HG03196 (cell line): ENCODE measurements at regions not wholly inside any gene's neighbourhood (a gene's known extent, or its start where the extent isn't known, plus 50 kb on each side); places are given as distances from the start of the nearest gene placed in this dataset.

Experiments
- ATAC-seq: cut with Tn5 transposase; IDR thresholded peaks from one replicate; pipeline ENCODE4 v1.9.1; 2021; ENCODE audit not compliant: unreplicated experiment

DNA sequence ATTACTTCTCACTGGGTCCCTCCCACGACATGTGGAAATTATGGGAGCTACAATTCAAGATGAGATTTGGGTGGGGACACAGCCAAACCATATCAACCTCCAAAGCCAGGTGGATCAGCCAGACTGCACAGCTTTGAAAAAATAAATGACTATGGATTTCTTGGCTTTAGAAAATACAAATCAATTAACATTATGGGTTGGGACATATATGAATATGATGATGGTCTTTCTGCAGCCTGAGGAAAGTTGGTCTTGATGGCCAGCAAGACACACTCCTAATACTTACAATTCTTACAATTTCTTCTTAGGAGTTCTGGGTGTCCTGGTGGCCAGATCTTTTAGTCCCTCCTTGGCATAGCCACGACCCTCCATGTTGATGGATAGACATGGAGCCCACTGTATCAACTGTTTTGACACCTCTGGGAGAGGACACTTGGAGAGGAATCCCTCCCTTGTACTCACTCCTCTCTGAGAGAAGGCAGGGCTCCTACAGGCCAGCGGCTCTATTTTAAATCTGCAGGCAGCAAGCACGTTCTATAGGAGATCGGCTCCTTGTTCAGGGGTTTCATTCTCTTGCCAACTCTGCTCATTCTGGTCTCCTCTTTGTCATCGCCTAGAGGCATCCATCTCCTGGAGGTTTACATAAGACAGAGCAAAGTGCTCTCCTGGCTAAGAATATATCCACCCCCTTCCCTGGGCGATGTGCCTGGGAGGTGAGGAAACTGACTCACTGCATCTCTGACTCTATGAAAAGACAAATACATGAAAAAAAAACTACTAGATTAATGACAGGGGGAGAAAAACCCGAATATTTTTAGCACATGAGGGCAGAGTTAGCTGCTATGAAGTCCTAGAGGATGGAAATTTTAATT is 145.9 kb downstream of the CARTPT start:
- ATAC-seq: no peak

- ATAC-seq: no peak
Observed at GRCh38 chr5:71865665-71866320, 146.7 kb downstream of the CARTPT start.

DNA sequence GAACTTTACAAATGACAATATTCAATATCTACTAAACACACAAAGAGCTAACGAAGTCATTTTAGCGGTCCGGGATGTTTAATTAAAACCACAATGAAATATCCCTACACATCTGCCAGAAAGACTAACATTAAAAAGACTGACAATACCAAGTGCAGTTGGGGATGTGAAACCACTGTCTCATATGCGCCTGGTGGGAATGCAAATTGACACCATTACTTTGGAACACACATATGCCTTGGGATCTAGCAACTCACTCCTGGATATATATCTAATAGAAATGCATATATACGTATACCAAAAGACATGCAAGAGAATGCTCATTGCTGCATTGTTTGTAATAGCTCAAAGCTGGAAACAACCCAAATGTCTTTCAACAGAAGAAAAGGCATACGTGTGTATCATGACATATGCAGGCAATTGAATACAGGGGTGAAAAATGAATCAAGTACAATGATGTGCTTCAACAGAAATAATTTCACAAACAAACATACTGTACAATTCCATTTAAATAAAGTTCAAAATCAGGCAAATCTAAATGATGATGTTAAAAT is 153.3 kb downstream of the CARTPT start:
- no peak for ATAC-seq

GRCh38 chr5:71873191-71873591 is 154.1 kb downstream of the CARTPT start:
- ATAC-seq: no peak

- ATAC-seq: no peak
Observed at GRCh38 chr5:71874521-71874920, 155.4 kb downstream of the CARTPT start.

- ATAC-seq: no peak
Observed at GRCh38 chr5:71877511-71877910, 158.4 kb downstream of the CARTPT start.

DNA sequence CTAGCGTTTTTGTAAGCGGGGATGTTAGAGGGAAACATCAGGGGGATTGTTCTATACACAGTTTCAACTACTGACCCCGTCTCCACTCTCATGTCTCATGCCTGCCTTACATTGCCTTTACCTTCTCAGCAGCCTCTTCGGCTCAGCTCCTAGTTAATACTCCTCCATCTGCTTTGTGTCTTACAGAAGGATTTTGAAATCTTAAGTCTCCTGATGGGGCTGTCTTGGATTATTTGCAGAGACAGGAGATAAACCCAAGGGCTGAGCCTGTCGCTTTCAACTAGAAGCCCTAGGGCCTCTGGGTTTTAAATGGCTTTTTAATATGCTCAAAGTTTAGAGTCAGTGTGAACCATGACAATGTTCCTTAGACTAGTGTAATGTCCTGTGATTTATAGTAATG is 161.5 kb downstream of the CARTPT start:
- no peak for ATAC-seq

DNA sequence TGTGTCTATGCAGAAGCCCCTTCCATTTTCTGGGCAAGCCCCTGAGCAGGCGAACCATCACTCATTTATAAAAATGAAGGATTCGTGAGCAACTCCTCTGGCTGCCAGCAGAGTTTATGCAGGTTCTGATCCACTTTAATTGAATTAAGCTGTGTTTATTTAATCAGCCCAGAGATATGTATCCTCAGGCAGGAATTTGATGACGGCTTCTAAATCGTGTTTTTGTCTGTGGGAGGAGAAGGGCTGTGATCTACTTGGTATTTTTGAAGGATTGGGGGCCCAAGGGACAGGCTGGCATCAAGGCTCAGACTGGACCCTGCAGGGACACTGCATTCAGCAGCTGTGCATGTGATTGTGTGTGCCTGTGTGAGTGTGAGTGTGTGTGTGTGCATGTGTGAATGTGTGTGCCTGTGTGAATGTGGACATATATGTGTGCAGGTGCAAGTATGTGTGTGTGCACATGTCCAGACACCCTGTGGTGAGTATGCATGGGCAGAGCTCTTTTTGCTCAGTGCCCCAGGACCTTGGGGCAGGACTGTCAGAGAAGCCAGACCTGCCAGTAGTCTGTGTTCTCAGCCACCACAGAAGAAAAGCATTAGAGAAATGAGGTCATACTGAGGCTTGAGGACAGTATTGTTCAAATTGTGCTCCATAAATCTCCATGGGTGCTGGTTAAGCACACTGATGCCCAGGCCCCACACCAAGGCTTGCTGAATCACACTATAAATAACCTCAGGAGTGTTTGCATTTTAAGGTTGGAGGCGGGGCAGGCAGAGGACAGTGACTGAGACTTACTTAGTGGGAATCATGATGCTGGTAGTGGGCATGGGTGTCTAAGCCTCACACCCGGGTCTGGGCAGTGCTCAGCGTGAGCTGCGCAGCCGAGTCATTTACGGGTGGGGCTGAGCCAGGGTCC is 164.0 kb downstream of the CARTPT start:
- no peak for ATAC-seq

DNA sequence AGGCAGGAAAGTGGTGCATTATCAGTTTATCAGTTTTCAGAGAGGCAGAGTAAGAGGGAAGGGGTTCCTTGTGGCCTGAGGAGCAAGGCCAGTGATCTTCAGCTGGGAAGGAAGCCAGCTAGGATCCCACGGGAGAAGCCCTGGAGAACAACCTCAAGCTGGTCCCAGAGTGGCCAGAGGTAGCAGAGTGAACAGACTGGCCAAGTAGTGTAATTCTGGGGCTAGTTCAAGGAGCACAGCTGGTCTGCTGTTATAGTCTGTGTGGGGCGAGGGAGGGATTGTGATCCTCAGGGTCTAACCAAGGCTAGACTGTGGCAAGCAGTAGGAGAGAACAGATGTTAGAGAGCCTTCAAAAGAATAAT is 164.6 kb downstream of the CARTPT start:
- no peak for ATAC-seq

DNA sequence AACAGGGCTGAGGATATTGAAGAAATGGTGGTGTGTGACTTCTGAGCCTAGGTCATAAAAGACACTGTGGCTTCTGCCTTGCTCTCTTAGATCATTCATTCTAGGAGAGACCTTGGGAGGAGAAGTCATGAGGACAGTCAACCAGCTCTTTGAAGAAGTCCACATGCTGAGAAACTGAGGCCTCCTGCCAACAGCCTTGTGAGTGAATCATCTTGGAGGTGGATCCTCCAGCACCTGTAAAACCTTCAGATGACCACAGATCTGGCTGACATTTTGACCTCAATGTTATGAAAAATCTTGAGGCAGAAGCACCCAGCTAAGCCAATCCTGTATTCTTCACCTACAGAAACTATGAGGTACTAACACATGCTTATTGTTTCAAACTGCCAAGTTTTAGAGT is 165.9 kb downstream of the CARTPT start:
- no peak for ATAC-seq

GRCh38 chr5:71886406-71886805 is 167.3 kb downstream of the CARTPT start:
- no peak for ATAC-seq

DNA sequence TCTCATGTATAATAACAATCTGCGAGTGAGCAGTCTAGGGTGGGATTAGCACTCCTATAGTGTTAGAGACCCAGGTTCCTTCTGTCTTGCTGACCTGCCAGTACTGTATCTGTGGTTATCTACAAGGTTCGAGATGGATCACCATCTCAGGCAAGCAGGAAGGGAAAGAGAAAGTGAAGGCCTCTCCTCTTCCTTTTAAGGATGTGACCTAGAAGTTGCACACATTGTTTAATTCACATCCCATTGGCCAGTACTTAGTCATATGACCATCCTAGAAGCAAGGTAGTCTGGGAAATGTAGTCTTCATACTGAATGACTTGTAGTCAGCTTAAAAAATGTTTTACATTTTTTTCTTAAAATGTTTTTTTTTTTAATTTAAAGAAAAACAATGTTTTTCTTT is 168.6 kb downstream of the CARTPT start:
- ATAC-seq: peak; percentile 92

GRCh38 chr5:71891406-71891805 is 172.3 kb downstream of the CARTPT start:
- ATAC-seq: no peak

DNA sequence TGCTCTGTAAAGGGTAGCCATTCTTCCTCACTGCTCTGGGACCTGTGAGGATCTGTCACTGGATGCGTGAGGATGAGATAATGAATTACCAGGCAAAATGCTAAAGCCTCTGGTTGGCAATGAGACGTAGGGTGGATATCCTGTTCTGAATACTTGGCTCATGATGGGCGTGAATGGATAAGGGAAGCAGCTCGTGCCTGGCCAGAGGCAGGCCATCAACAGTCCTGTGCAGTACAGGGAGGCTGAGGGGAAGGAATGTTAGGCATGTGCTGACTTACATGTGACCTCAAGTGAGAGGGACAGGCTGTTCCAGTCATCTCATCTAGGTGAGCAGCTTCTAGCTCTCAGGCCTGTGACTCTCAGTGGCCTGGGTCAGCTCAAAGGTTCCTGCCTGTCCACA is 172.8 kb downstream of the CARTPT start:
- no peak for ATAC-seq

GRCh38 chr5:71892641-71893365 is 173.7 kb downstream of the CARTPT start:
- ATAC-seq: no peak

- ATAC-seq: no peak
Observed at GRCh38 chr5:71893451-71893850, 174.4 kb downstream of the CARTPT start.

DNA sequence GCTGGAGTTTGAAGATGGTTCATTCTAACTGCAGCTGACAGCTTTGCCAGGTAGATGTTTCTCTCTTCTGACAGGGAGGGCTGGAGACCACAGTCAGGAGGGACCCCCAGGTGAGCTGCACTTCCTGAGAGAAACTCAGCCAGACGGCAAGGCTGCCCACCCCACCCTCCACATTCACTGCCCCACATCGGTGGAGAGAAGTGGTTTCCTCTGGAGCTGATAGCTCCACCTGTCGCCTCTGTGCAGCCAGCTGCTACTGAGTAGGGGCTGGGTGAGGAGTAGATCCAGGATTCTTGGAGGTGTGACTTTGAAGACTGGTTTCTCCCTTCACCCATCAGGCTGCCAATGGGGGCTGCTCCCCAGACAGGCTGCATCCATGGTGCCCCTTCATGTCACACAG is 175.0 kb downstream of the CARTPT start:
- no peak for ATAC-seq

DNA sequence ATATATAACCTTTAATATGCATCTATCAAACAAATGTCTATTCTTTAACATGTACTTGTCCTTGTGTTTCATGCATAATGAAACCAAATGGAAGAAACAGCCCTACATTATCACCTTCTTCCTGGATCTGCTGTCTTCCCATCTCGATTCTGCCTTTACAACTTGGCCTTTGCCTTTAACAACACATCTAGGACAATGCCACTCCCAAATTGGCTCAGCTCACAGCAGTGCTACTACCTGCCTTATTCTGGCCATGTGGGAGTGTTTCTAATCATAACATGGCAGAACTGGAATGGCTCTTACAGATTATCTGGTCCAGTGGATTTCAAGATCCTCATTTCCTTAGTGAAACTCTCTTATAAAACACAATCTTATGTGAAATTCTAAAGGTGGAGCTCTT is 176.5 kb downstream of the CARTPT start:
- no peak for ATAC-seq

- no peak for ATAC-seq
Observed at GRCh38 chr5:71899865-71900342, 180.8 kb downstream of the CARTPT start.

DNA sequence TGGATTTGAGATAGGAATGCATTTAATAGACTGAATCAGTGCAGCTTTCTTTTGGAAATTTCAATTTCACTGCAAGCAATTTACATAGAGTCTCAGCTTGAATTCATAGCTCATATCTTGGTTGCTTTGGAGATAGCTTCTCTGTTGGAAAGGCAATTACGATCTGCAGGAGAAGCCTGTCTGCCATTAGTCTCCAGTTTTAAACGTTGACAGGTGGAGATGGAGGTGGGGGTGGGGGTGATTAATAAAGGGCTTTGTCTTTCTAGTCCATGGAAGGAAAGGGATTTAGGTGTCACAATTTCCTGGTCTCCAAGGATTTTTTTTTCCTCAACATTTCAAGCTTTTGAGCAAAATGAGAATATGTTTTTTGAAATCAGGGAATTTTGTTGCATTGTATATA is 184.7 kb downstream of the CARTPT start:
- no peak for ATAC-seq
